Endothelial cell of umbilical vein (primary cell): ENCODE measurements at regions not wholly inside any gene's neighbourhood (a gene's known extent, or its start where the extent isn't known, plus 50 kb on each side); places are given as distances from the start of the nearest gene placed in this dataset.

Source experiments
- BruUV-seq: library from RNA; stranded (reverse); fragments of 400-500 nt; replicated peaks from 2 replicates; lab custom pipeline; 2021; lab: Mats Ljungman, UMichigan
- CTCF ChIA-PET: fragments of 300-600, 350-600 bp; sonication (Branson Sonifier 250); formaldehyde crosslinking; loops from one replicate; lab custom pipeline; 2021; ENCODE audit warnings: antibody characterized with exemption, inconsistent platforms; lab: Charles Lee
- POLR2A ChIA-PET: fragments of 300-600, 350-600 bp; sonication (Branson Sonifier 250); formaldehyde crosslinking; loops from one replicate; lab custom pipeline; 2021; ENCODE audit warnings: antibody characterized with exemption, inconsistent platforms; lab: Charles Lee
- DNase-seq: peaks from one replicate; pipeline ENCODE4 v3.0.0-alpha.2; 2011; ENCODE audit warnings: low read depth, low spot score
- FAIRE-seq: peaks from 2 replicates; lab custom pipeline; 2011; peaks lifted over from hg19 to GRCh38; lab: Jason Lieb, UNC
- H2AFZ ChIP-seq: 2 replicates; pipeline ENCODE4 v1.6.0; 2012; ENCODE audit warnings: low read depth, low read length, control low read depth, inconsistent platforms
- H3K27ac ChIP-seq: 2 replicates; pipeline ENCODE4 v1.5.1; 2011; ENCODE audit warnings: low read depth, mild to moderate bottlenecking, control low read depth, low read length, moderate library complexity; ENCODE audit not compliant: insufficient read depth
- H3K27me3 ChIP-seq, 2 experiments: 2 replicates each; pipeline versions ENCODE4 v1.6.0 to v1.6.1; 2011; ENCODE audit warnings: low read length in 2 of 2, mixed read lengths in 1 of 2; ENCODE audit not compliant: control insufficient read depth in 2 of 2, insufficient read depth in 2 of 2
- H3K36me3 ChIP-seq, 2 experiments: 2 replicates in 1 of 2; 3 replicates in 1 of 2; pipeline ENCODE4 v1.5.1; 2011; ENCODE audit warnings: low read length in 2 of 2, mild to moderate bottlenecking in 1 of 2, moderate library complexity in 1 of 2; ENCODE audit not compliant: control insufficient read depth in 2 of 2, insufficient read depth in 2 of 2; ENCODE audit errors: extremely low read depth in 1 of 2
- H3K4me1 ChIP-seq: 3 replicates; pipeline ENCODE4 v1.5.1; 2011; ENCODE audit warnings: mild to moderate bottlenecking, low read length; ENCODE audit not compliant: control insufficient read depth, insufficient read depth; ENCODE audit errors: extremely low read depth
- H3K4me2 ChIP-seq: 2 replicates; pipeline ENCODE4 v1.6.1; 2011; ENCODE audit warnings: low read length, control low read depth, mixed read lengths; ENCODE audit not compliant: insufficient read depth
- H3K4me3 ChIP-seq, 3 experiments: fragments of 200-600 bp in 1 of 3; sonication (generic), shearing (Covaris generic) in 1 of 3; replicated peaks in 1 of 3; 2 replicates each; pipeline ENCODE4 v1.5.1; 2011 to 2016; ENCODE audit warnings: control low read depth in 3 of 3, low read length in 3 of 3, mild to moderate bottlenecking in 2 of 3, inconsistent platforms in 1 of 3, low read depth in 1 of 3, moderate library complexity in 1 of 3; ENCODE audit not compliant: insufficient read depth in 1 of 3
- H3K79me2 ChIP-seq: 2 replicates; pipeline ENCODE4 v1.6.0; 2012; ENCODE audit warnings: low read length, inconsistent platforms; ENCODE audit not compliant: control insufficient read depth, insufficient read depth
- H3K9ac ChIP-seq: replicated peaks from 2 replicates; pipeline ENCODE3; 2011; ENCODE audit warnings: low read length, control low read depth; ENCODE audit not compliant: insufficient read depth; ENCODE audit errors: extremely low read depth
- H3K9me1 ChIP-seq: replicated peaks from 3 replicates; pipeline ENCODE4 v1.6.0; 2011; ENCODE audit warnings: mild to moderate bottlenecking, low read length; ENCODE audit not compliant: control insufficient read depth, insufficient read depth; ENCODE audit errors: extremely low read depth
- H3K9me3 ChIP-seq: replicated peaks from 2 replicates; pipeline ENCODE4 v1.5.1; 2012; ENCODE audit warnings: low read length, inconsistent platforms; ENCODE audit not compliant: control insufficient read depth, insufficient read depth
- H4K20me1 ChIP-seq: replicated peaks from 2 replicates; pipeline ENCODE3; 2011; ENCODE audit warnings: mild to moderate bottlenecking, low read length; ENCODE audit not compliant: control insufficient read depth, insufficient read depth; ENCODE audit errors: extremely low read depth
- CTCF ChIP-seq, 2 donors: IDR thresholded peaks; 1 replicate in 1 of 2; 2 replicates in 1 of 2; pipeline ENCODE4 v1.5.1; 2011; ENCODE audit warnings: low read length in 2 of 2, mild to moderate bottlenecking in 2 of 2, moderate library complexity in 2 of 2, control low read depth in 1 of 2, inconsistent platforms in 1 of 2, low read depth in 1 of 2; ENCODE audit not compliant: insufficient read depth in 1 of 2; ENCODE audit errors: extremely low read depth in 1 of 2
- EZH2 ChIP-seq: IDR thresholded peaks from 2 replicates; pipeline ENCODE4 v1.6.1; 2012; ENCODE audit warnings: borderline replicate concordance, low read depth, mild to moderate bottlenecking, moderate library complexity, low read length, inconsistent platforms; ENCODE audit not compliant: severe bottlenecking
- FOS ChIP-seq: IDR thresholded peaks from 2 replicates; pipeline ENCODE4 v1.6.1; 2011; ENCODE audit warnings: mild to moderate bottlenecking, low read length, moderate library complexity, borderline replicate concordance; ENCODE audit not compliant: insufficient read depth
- GATA2 ChIP-seq: IDR thresholded peaks from 2 replicates; pipeline ENCODE4 v1.7.0; 2011; ENCODE audit warnings: low read depth, mild to moderate bottlenecking, moderate library complexity, mixed read lengths, low read length; ENCODE audit not compliant: insufficient read length, insufficient read depth
- JUN ChIP-seq: IDR thresholded peaks from 2 replicates; pipeline ENCODE4 v1.6.1; 2011; ENCODE audit warnings: borderline replicate concordance, low read depth; ENCODE audit not compliant: insufficient read length, insufficient read depth
- MAX ChIP-seq: IDR thresholded peaks from 2 replicates; pipeline ENCODE4 v1.6.1; 2011; ENCODE audit not compliant: insufficient read depth, insufficient read length
- MYC ChIP-seq: IDR thresholded peaks from one replicate; pipeline ENCODE4 v1.6.1; 2011; ENCODE audit warnings: mild to moderate bottlenecking, low read depth, low read length
- POLR2A ChIP-seq: IDR thresholded peaks from 2 replicates; pipeline ENCODE4 v1.6.1; 2012; ENCODE audit warnings: low read depth, mild to moderate bottlenecking, control low read depth, low read length
- POLR2AphosphoS5 ChIP-seq: IDR thresholded peaks from 2 replicates; pipeline ENCODE4 v1.6.1; 2012; ENCODE audit warnings: low read depth, mild to moderate bottlenecking, control low read depth, low read length, moderate library complexity; ENCODE audit not compliant: insufficient read depth
- dilution Hi-C: fragments of 300-500 bp; cut with MboI; formaldehyde crosslinking; loops from one replicate; pipeline ENCODE4 v1.15.0; 2019; ENCODE audit warnings: low sequenced_read_pairs; ENCODE audit not compliant: extremely low pct_ligation_motif_present
- intact Hi-C: fragments of 100-400 bp; cut with micrococcal nuclease; formaldehyde crosslinking; loops from one replicate; pipeline ENCODE4 v1.10.0; 2022

GRCh38 chr11:134584001-134584561 is 172.0 kb upstream of the B3GAT1 start:
- Histone ChIP-seq H3K4me3 (no peak overlapping the region), H3K9me1 (no peaks in the 10 kb centered on the region), H4K20me1 (no peaks in the 10 kb centered on the region), H3K9ac (no peak overlapping the region), H3K27me3 (no peaks in the 10 kb centered on the region), H3K27ac (no peak overlapping the region), H3K4me1 (no peaks in the 10 kb centered on the region), H3K36me3 (no peaks in the 10 kb centered on the region), H2AFZ (no peak overlapping the region), H3K4me2 (no peak overlapping the region), H3K9me3 (no peaks in the 10 kb centered on the region), H3K79me2 (no peaks in the 10 kb centered on the region)
- dilution Hi-C loops (no loop called here), intact Hi-C loops (no loop called here)
- ChIA-PET POLR2A (no interaction called here), CTCF (no interaction called here)
- DNase-seq (no peak), FAIRE-seq (no peak)
- no peak for TF ChIP-seq EZH2
- TF ChIP-seq MYC, result no peak
- TF ChIP-seq MAX, result no peak
- TF ChIP-seq GATA2, result no peak
- BruUV-seq, result no TSS peak

GRCh38 chr11:134583397-134583990 is 171.5 kb upstream of the B3GAT1 start:
- H3K9me1 ChIP-seq, result no peaks in the 10 kb centered on the region
- no peak overlapping the region for H3K27ac ChIP-seq
- no peaks in the 10 kb centered on the region for H3K9me3 ChIP-seq
- DNase-seq (no peak), FAIRE-seq (no peak)
- no peak overlapping the region for H2AFZ ChIP-seq
- no peaks in the 10 kb centered on the region for H3K79me2 ChIP-seq
- ChIA-PET CTCF (no interaction called here), POLR2A (no interaction called here)
- H3K36me3 ChIP-seq, result no peaks in the 10 kb centered on the region
- no peaks in the 10 kb centered on the region for H3K27me3 ChIP-seq
- H3K4me1 ChIP-seq, result no peaks in the 10 kb centered on the region
- intact Hi-C loops (no loop called here), dilution Hi-C loops (no loop called here)
- no TSS peak for BruUV-seq
- no peaks in the 10 kb centered on the region for H4K20me1 ChIP-seq
- no peak overlapping the region for H3K9ac ChIP-seq
- H3K4me3 ChIP-seq, result no peak overlapping the region
- H3K4me2 ChIP-seq, result no peak overlapping the region
- TF ChIP-seq JUN (no peak), MYC (no peak), FOS (no peak), POLR2AphosphoS5 (no peak), POLR2A (no peak), GATA2 (no peak), EZH2 (no peak), MAX (no peak), CTCF (IDR thresholded peaks at IDR 0.05; ENCODE audit: extremely low read depth in 1 of 2, insufficient read depth in 1 of 2, low read depth in 1 of 2, low read length in 2 of 2) (no peak)
